H1 (cell line): ENCODE measurements at regions not wholly inside any gene's neighbourhood (a gene's known extent, or its start where the extent isn't known, plus 50 kb on each side); places are given as distances from the start of the nearest gene placed in this dataset.

ENCODE experiments used
- EZH2 ChIP-seq: fragments of 200-600 bp; sonication (generic); IDR thresholded peaks from 2 replicates; pipeline ENCODE4 v1.7.1; 2012; ENCODE audit warnings: low read depth, mild to moderate bottlenecking, moderate library complexity, low read length, inconsistent platforms; ENCODE audit not compliant: severe bottlenecking
- MAFK ChIP-seq: IDR thresholded peaks from 2 replicates; pipeline ENCODE4 v1.6.1; 2012; ENCODE audit warnings: low read depth, mild to moderate bottlenecking, improper control_type of control experiment, low read length
- SAP30 ChIP-seq: fragments of 300-600 bp; sonication (generic); IDR thresholded peaks from 2 replicates; pipeline ENCODE4 v1.7.1; 2012; ENCODE audit warnings: low read length, moderate library complexity, mild to moderate bottlenecking, inconsistent platforms; ENCODE audit not compliant: insufficient read depth, insufficient replicate concordance
- TF ChIP-seq, protein P1 (sequence below), 3 experiments: IDR thresholded peaks; 1 replicate in 2 of 3; 2 replicates in 1 of 3; pipeline versions ENCODE4 v1.5.1 to v1.6.1; 2011; ENCODE audit warnings: low read length in 3 of 3, mild to moderate bottlenecking in 3 of 3, inconsistent platforms in 2 of 3, low read depth in 1 of 3, moderate library complexity in 1 of 3; ENCODE audit not compliant: insufficient read depth in 1 of 3; ENCODE audit errors: control extremely low read depth in 1 of 3
- TF ChIP-seq, protein P2 (sequence below): IDR thresholded peaks from 2 replicates; pipeline ENCODE4 v1.6.1; 2011; ENCODE audit warnings: low read length, improper control_type of control experiment
- TF ChIP-seq, protein P3 (sequence below): IDR thresholded peaks from 2 replicates; pipeline ENCODE4 v1.6.1; 2012; ENCODE audit warnings: inconsistent platforms

GRCh38 chr2:7773362-7774360 lies 856.4 kb downstream of the RNF144A start (continued):
- TF ChIP-seq, protein P1, sequence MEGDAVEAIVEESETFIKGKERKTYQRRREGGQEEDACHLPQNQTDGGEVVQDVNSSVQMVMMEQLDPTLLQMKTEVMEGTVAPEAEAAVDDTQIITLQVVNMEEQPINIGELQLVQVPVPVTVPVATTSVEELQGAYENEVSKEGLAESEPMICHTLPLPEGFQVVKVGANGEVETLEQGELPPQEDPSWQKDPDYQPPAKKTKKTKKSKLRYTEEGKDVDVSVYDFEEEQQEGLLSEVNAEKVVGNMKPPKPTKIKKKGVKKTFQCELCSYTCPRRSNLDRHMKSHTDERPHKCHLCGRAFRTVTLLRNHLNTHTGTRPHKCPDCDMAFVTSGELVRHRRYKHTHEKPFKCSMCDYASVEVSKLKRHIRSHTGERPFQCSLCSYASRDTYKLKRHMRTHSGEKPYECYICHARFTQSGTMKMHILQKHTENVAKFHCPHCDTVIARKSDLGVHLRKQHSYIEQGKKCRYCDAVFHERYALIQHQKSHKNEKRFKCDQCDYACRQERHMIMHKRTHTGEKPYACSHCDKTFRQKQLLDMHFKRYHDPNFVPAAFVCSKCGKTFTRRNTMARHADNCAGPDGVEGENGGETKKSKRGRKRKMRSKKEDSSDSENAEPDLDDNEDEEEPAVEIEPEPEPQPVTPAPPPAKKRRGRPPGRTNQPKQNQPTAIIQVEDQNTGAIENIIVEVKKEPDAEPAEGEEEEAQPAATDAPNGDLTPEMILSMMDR (IDR thresholded peaks at IDR 0.05; ENCODE audit: control extremely low read depth in 1 of 3, insufficient read depth in 1 of 3, low read depth in 1 of 3, low read length in 3 of 3): no peak
- no peak for TF ChIP-seq MAFK
- no peak for TF ChIP-seq EZH2
- no peak for TF ChIP-seq SAP30
- TF ChIP-seq, protein P2, sequence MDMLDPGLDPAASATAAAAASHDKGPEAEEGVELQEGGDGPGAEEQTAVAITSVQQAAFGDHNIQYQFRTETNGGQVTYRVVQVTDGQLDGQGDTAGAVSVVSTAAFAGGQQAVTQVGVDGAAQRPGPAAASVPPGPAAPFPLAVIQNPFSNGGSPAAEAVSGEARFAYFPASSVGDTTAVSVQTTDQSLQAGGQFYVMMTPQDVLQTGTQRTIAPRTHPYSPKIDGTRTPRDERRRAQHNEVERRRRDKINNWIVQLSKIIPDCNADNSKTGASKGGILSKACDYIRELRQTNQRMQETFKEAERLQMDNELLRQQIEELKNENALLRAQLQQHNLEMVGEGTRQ: no peak
- TF ChIP-seq, protein P3, sequence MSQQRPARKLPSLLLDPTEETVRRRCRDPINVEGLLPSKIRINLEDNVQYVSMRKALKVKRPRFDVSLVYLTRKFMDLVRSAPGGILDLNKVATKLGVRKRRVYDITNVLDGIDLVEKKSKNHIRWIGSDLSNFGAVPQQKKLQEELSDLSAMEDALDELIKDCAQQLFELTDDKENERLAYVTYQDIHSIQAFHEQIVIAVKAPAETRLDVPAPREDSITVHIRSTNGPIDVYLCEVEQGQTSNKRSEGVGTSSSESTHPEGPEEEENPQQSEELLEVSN: no peak
